SK-N-SH (cell line): ENCODE measurements at regions not wholly inside any gene's neighbourhood (a gene's known extent, or its start where the extent isn't known, plus 50 kb on each side); places are given as distances from the start of the nearest gene placed in this dataset.

Experiments
- CTCF ChIA-PET: fragments of 300-600, 350-600 bp; formaldehyde crosslinking; extraction: SDS; loops from one replicate; lab custom pipeline; 2021; lab: Yijun Ruan, JAX
- POLR2A ChIA-PET: fragments of 350-600 bp; sonication (Branson Sonifier 250); formaldehyde crosslinking; extraction: SDS; loops from one replicate; lab custom pipeline; 2020; ENCODE audit warnings: antibody characterized with exemption, inconsistent platforms; lab: Yijun Ruan, JAX
- DNase-seq: peaks from one replicate; pipeline ENCODE4 v3.0.0; 2012
- H2AFZ ChIP-seq: fragments of 200-600 bp; sonication (generic); 2 replicates; pipeline ENCODE4 v1.8.1; 2016; ENCODE audit warnings: antibody characterized with exemption, mild to moderate bottlenecking, low read depth
- H3F3A ChIP-seq: fragments of 200-600 bp; sonication (generic); replicated peaks from 2 replicates; pipeline ENCODE3; 2016; ENCODE audit warnings: antibody characterized with exemption, mild to moderate bottlenecking; ENCODE audit not compliant: insufficient read depth
- H3K27ac ChIP-seq, 2 experiments: fragments of 200-500 bp in 1 of 2; fragments of 200-600 bp in 1 of 2; sonication (Bioruptor generic) in 1 of 2; sonication (generic), shearing (Covaris generic) in 1 of 2; 2 replicates each; pipeline versions ENCODE4 v1.5.1 to v1.6.1; 2014 to 2016; ENCODE audit warnings: low read depth in 2 of 2, inconsistent platforms in 1 of 2, low read length in 1 of 2, mild to moderate bottlenecking in 1 of 2, mixed read lengths in 1 of 2
- H3K27me3 ChIP-seq: fragments of 200-600 bp; sonication (generic), shearing (Covaris generic); 2 replicates; pipeline ENCODE4 v1.6.1; 2016; ENCODE audit warnings: mixed run types; ENCODE audit not compliant: insufficient read depth
- H3K36me3 ChIP-seq, 2 experiments: fragments of 200-500 bp in 1 of 2; fragments of 200-600 bp in 1 of 2; sonication (Bioruptor generic) in 1 of 2; sonication (generic) in 1 of 2; replicated peaks in 1 of 2; 2 replicates each; pipeline versions ENCODE3 to v1.5.1; 2014 to 2016; ENCODE audit warnings: low read length in 1 of 2, mild to moderate bottlenecking in 1 of 2; ENCODE audit not compliant: insufficient read depth in 2 of 2, control insufficient read depth in 1 of 2
- H3K4me1 ChIP-seq, 2 experiments: fragments of 200-500 bp in 1 of 2; fragments of 200-600 bp in 1 of 2; sonication (Bioruptor generic) in 1 of 2; sonication (generic), shearing (Covaris generic) in 1 of 2; 2 replicates each; pipeline versions ENCODE4 v1.5.1 to v1.6.1; 2014 to 2016; ENCODE audit warnings: low read depth in 1 of 2, low read length in 1 of 2, mixed run types in 1 of 2; ENCODE audit not compliant: insufficient read depth in 2 of 2, control insufficient read depth in 1 of 2
- H3K4me2 ChIP-seq: fragments of 200-600 bp; sonication (generic), shearing (Covaris generic); 2 replicates; pipeline ENCODE4 v1.6.1; 2017; ENCODE audit warnings: mixed run types
- H3K4me3 ChIP-seq, 2 experiments: fragments of 200-500 bp in 1 of 2; fragments of 200-600 bp in 1 of 2; sonication (Bioruptor generic) in 1 of 2; sonication (generic), shearing (Covaris generic) in 1 of 2; 2 replicates each; pipeline versions ENCODE4 v1.5.1 to v1.8.1; 2014 to 2016; ENCODE audit warnings: low read depth in 2 of 2, inconsistent platforms in 1 of 2, low read length in 1 of 2, mild to moderate bottlenecking in 1 of 2, mixed read lengths in 1 of 2, moderate library complexity in 1 of 2
- H3K79me2 ChIP-seq: fragments of 200-600 bp; sonication (generic); 2 replicates; pipeline ENCODE4 v1.8.1; 2017; ENCODE audit warnings: mild to moderate bottlenecking; ENCODE audit not compliant: insufficient read depth
- H3K9ac ChIP-seq: fragments of 200-600 bp; sonication (generic); 2 replicates; pipeline ENCODE4 v1.6.1; 2017; ENCODE audit warnings: mixed run types
- H3K9me2 ChIP-seq: fragments of 200-600 bp; sonication (generic); 2 replicates; pipeline ENCODE4 v1.6.1; 2017; ENCODE audit warnings: mixed run types
- H3K9me3 ChIP-seq: fragments of 200-600 bp; sonication (generic); 2 replicates; pipeline ENCODE4 v1.6.1; 2017; ENCODE audit warnings: mixed run types, mild to moderate bottlenecking, moderate library complexity
- H4K20me1 ChIP-seq: fragments of 200-600 bp; sonication (generic); 2 replicates; pipeline ENCODE4 v1.6.1; 2017; ENCODE audit warnings: mild to moderate bottlenecking, mixed run types; ENCODE audit not compliant: insufficient read depth
- FOSL2 ChIP-seq: IDR thresholded peaks from 2 replicates; pipeline ENCODE4 v1.4.0; 2012; ENCODE audit warnings: low read depth, mild to moderate bottlenecking, moderate library complexity, borderline replicate concordance
- FOXM1 ChIP-seq: IDR thresholded peaks from 2 replicates; pipeline ENCODE4 v1.4.0; 2012; ENCODE audit warnings: low read depth, mild to moderate bottlenecking
- GABPA ChIP-seq: IDR thresholded peaks from 2 replicates; pipeline ENCODE4 v1.4.0; 2012; ENCODE audit warnings: low read depth, mild to moderate bottlenecking
- GATA2 ChIP-seq: sonication (generic); formaldehyde crosslinking; IDR thresholded peaks from 2 replicates; pipeline ENCODE4 v1.5.0; 2020; ENCODE audit warnings: mild to moderate bottlenecking, missing genetic modification reagents
- MAX ChIP-seq: IDR thresholded peaks from 2 replicates; pipeline ENCODE4 v1.4.0; 2012; ENCODE audit warnings: low read depth
- NRF1 ChIP-seq: IDR thresholded peaks from 2 replicates; pipeline ENCODE4 v1.6.1; 2012; ENCODE audit warnings: low read depth, mild to moderate bottlenecking, low read length
- POLR2AphosphoS5 ChIP-seq: IDR thresholded peaks from 2 replicates; pipeline ENCODE4 v1.6.1; 2012; ENCODE audit warnings: low read depth, low read length
- RCOR1 ChIP-seq: fragments of 150-350 bp; IDR thresholded peaks from 2 replicates; pipeline ENCODE4 v1.6.1; 2017; ENCODE audit warnings: antibody characterized with exemption, low read length
- RFX5 ChIP-seq: IDR thresholded peaks from 2 replicates; pipeline ENCODE4 v1.6.1; 2012; ENCODE audit warnings: mild to moderate bottlenecking, improper control_type of control experiment, low read length
- RXRA ChIP-seq: IDR thresholded peaks from 2 replicates; pipeline ENCODE4 v1.4.0; 2012; ENCODE audit warnings: low read depth, mild to moderate bottlenecking, borderline replicate concordance
- SIN3A ChIP-seq: IDR thresholded peaks from 2 replicates; pipeline ENCODE4 v1.6.1; 2012; ENCODE audit warnings: low read depth, mild to moderate bottlenecking, low read length, moderate library complexity, borderline replicate concordance
- TAF1 ChIP-seq: IDR thresholded peaks from 2 replicates; pipeline ENCODE4 v1.6.1; 2012; ENCODE audit warnings: low read depth, mild to moderate bottlenecking, low read length, moderate library complexity, borderline replicate concordance
- TCF12 ChIP-seq: IDR thresholded peaks from 2 replicates; pipeline ENCODE4 v1.4.0; 2012
- YY1 ChIP-seq: IDR thresholded peaks from 2 replicates; pipeline ENCODE4 v1.4.0; 2012; ENCODE audit warnings: low read depth, mild to moderate bottlenecking
- WGBS: methylation state at CpG from one replicate; pipeline ENCODE4 v1.1.6; 2017; ENCODE audit warnings: low lambda C conversion rate; 5-methylcytosine and 5-hydroxymethylcytosine counted together
- TF ChIP-seq, protein P1 (sequence below): IDR thresholded peaks from 2 replicates; pipeline ENCODE4; 2012
- TF ChIP-seq, protein P2 (sequence below): IDR thresholded peaks from 2 replicates; pipeline ENCODE4 v1.4.0; 2012; ENCODE audit warnings: low read depth, borderline replicate concordance
- TF ChIP-seq, protein P3 (sequence below): IDR thresholded peaks from 2 replicates; pipeline ENCODE4 v1.4.0; 2012; ENCODE audit warnings: low read depth, borderline replicate concordance

DNA sequence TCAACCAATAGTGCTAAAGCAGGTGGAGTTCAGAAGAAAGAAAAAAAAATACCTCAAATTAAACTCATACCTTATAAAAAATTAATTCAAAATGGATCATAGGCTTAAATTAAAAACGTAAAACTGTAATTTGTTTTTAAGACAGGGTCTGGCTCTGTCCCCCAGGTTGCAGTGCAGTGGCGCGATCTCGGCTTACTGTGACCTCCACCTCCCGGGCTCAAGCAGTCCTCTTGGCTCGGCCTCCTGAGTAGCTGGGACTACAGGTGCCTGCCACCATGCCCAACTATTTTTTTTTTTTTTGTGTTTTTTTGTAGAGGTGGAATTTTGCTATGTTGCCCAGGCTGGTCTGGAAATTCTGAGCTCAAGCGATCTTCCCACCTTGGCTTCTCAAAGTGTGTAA, 111.6 kb downstream of the HDGFL1 start:
- no peak for TF ChIP-seq GABPA
- Histone ChIP-seq H3K9ac (no peak overlapping the region), H3K27me3 (no peaks in the 10 kb centered on the region), H2AFZ (no peak overlapping the region), H3K36me3 (no peaks in the 10 kb centered on the region), H3K4me1 (peaks cover 0 to 3% of the 10 kb centered on the region in 2 experiments; a peak in 2 of 4 replicates), H3K9me3 (no peaks in the 10 kb centered on the region), H3K79me2 (no peaks in the 10 kb centered on the region), H4K20me1 (no peaks in the 10 kb centered on the region), H3K4me3 (no peak overlapping the region), H3K4me2 (no peak overlapping the region), H3K9me2 (no peaks in the 10 kb centered on the region), H3K27ac (no peak overlapping the region), H3F3A (no peaks in the 10 kb centered on the region)
- POLR2A ChIA-PET, result no interaction called here
- 86% methylated on average over 7 of the region's 7 CpGs for WGBS
- no peak for DNase-seq
- CTCF ChIA-PET, result no interaction called here

DNA sequence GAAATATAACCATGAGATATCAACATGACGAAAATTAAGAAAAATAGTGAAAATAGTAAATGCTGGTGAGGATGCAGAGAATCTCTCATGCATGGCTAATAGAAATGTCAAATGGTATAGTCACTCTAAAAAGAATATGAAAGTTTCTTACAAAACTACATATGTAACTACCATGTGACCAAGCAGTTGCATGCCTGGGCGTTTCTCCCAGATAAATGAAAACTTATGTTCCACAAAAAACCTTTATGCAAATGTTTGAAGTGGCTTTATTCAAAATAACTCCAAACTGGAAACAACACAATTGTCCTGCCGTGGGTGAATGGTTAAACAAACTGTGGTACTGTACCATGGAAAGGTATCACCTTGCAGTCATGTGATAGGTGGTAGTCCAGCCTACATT, 112.4 kb downstream of the HDGFL1 start:
- H3K36me3 ChIP-seq, result no peaks in the 10 kb centered on the region
- no peaks in the 10 kb centered on the region for H3K9me2 ChIP-seq
- no peak for DNase-seq
- no peaks in the 10 kb centered on the region for H3F3A ChIP-seq
- no peaks in the 10 kb centered on the region for H3K27me3 ChIP-seq
- no peak overlapping the region for H3K9ac ChIP-seq
- TF ChIP-seq, protein P1, sequence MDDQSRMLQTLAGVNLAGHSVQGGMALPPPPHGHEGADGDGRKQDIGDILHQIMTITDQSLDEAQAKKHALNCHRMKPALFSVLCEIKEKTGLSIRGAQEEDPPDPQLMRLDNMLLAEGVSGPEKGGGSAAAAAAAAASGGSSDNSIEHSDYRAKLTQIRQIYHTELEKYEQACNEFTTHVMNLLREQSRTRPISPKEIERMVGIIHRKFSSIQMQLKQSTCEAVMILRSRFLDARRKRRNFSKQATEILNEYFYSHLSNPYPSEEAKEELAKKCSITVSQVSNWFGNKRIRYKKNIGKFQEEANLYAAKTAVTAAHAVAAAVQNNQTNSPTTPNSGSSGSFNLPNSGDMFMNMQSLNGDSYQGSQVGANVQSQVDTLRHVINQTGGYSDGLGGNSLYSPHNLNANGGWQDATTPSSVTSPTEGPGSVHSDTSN, result no peak
- TF ChIP-seq YY1 (no peak), RCOR1 (no peak), MAX (no peak), TAF1 (no peak), FOSL2 (no peak), POLR2AphosphoS5 (no peak), GATA2 (CRISPR knock-in tag) (no peak), FOXM1 (no peak)
- TF ChIP-seq, all 33 proteins: peak for 0
- Histone ChIP-seq H3K27ac (no peak overlapping the region; a peak in 1 of 4 replicates), H3K4me1 (peaks cover 0 to 3% of the 10 kb centered on the region in 2 experiments; a peak in 2 of 4 replicates), H3K4me2 (no peak overlapping the region), H3K4me3 (no peak overlapping the region), H3K9me3 (no peaks in the 10 kb centered on the region), H3K79me2 (no peaks in the 10 kb centered on the region), H4K20me1 (no peaks in the 10 kb centered on the region), H2AFZ (no peak overlapping the region)
- 69% methylated on average over 3 of the region's 3 CpGs for WGBS
- CTCF ChIA-PET, result no interaction called here
- POLR2A ChIA-PET, result no interaction called here

GRCh38 chr6:22682979-22683378, 113.6 kb downstream of the HDGFL1 start:
- no peak for DNase-seq
- H3K9ac ChIP-seq, result no peak overlapping the region
- H4K20me1 ChIP-seq, result no peaks in the 10 kb centered on the region
- H3K9me3 ChIP-seq, result no peaks in the 10 kb centered on the region
- CTCF ChIA-PET, result no interaction called here
- H3K4me2 ChIP-seq, result no peak overlapping the region
- no peaks in the 10 kb centered on the region for H3K27me3 ChIP-seq
- H3K9me2 ChIP-seq, result no peaks in the 10 kb centered on the region
- H3K79me2 ChIP-seq, result no peaks in the 10 kb centered on the region
- POLR2A ChIA-PET, result no interaction called here
- H3K4me1 ChIP-seq, result peaks cover 0 to 3% of the 10 kb centered on the region in 2 experiments; a peak in 2 of 4 replicates
- H3F3A ChIP-seq, result no peaks in the 10 kb centered on the region
- H3K27ac ChIP-seq, result no peak overlapping the region
- TF ChIP-seq, protein P1, result no peak
- TF ChIP-seq, protein P2, sequence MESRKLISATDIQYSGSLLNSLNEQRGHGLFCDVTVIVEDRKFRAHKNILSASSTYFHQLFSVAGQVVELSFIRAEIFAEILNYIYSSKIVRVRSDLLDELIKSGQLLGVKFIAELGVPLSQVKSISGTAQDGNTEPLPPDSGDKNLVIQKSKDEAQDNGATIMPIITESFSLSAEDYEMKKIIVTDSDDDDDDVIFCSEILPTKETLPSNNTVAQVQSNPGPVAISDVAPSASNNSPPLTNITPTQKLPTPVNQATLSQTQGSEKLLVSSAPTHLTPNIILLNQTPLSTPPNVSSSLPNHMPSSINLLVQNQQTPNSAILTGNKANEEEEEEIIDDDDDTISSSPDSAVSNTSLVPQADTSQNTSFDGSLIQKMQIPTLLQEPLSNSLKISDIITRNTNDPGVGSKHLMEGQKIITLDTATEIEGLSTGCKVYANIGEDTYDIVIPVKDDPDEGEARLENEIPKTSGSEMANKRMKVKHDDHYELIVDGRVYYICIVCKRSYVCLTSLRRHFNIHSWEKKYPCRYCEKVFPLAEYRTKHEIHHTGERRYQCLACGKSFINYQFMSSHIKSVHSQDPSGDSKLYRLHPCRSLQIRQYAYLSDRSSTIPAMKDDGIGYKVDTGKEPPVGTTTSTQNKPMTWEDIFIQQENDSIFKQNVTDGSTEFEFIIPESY, result no peak
- no peak for TF ChIP-seq TCF12
- no peak for TF ChIP-seq NRF1
- TF ChIP-seq RXRA, result no peak
- no peak for TF ChIP-seq RFX5
- no peak for TF ChIP-seq SIN3A
- TF ChIP-seq, protein P3, sequence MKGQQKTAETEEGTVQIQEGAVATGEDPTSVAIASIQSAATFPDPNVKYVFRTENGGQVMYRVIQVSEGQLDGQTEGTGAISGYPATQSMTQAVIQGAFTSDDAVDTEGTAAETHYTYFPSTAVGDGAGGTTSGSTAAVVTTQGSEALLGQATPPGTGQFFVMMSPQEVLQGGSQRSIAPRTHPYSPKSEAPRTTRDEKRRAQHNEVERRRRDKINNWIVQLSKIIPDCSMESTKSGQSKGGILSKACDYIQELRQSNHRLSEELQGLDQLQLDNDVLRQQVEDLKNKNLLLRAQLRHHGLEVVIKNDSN, result no peak
- H3K36me3 ChIP-seq, result no peaks in the 10 kb centered on the region
- WGBS, result 77% methylated on average over 6 of the region's 6 CpGs
- H3K4me3 ChIP-seq, result no peak overlapping the region
- no peak overlapping the region for H2AFZ ChIP-seq
